Gastrocnemius medialis (tissue), 4 donors: ENCODE measurements at regions not wholly inside any gene's neighbourhood (a gene's known extent, or its start where the extent isn't known, plus 50 kb on each side); places are given as distances from the start of the nearest gene placed in this dataset.

ENCODE experiments used
- CTCF ChIP-seq, 5 experiments: fragments of 450-650 bp in 3 of 5; fragments of 200-600 bp in 2 of 5; sonication (generic) in 2 of 5; IDR thresholded peaks in 4 of 5; conservative IDR thresholded peaks in 1 of 5; 1 replicate in 4 of 5; 2 replicates in 1 of 5; pipeline ENCODE4 v1.5.1; 2016 to 2019; ENCODE audit warnings: antibody characterized with exemption in 5 of 5, mild to moderate bottlenecking in 3 of 5, moderate library complexity in 3 of 5
- POLR2A ChIP-seq, 2 donors: fragments of 450-650 bp; IDR thresholded peaks; one replicate each; pipeline ENCODE4 v1.6.1; 2017; ENCODE audit warnings: antibody characterized with exemption in 2 of 2, mild to moderate bottlenecking in 2 of 2, moderate library complexity in 2 of 2

GRCh38 chr6:145153495-145153894 is 581.8 kb downstream of the EPM2A start:
- TF ChIP-seq CTCF (IDR thresholded peaks at IDR 0.05 in 4 of 5, conservative IDR thresholded peaks at IDR 0.05 in 1 of 5) = no peak
- TF ChIP-seq POLR2A (IDR thresholded peaks at IDR 0.05) = no peak
